ENCODE measurements at regions not wholly inside any gene's neighbourhood (a gene's known extent, or its start where the extent isn't known, plus 50 kb on each side); places are given as distances from the start of the nearest gene placed in this dataset.

DNA sequence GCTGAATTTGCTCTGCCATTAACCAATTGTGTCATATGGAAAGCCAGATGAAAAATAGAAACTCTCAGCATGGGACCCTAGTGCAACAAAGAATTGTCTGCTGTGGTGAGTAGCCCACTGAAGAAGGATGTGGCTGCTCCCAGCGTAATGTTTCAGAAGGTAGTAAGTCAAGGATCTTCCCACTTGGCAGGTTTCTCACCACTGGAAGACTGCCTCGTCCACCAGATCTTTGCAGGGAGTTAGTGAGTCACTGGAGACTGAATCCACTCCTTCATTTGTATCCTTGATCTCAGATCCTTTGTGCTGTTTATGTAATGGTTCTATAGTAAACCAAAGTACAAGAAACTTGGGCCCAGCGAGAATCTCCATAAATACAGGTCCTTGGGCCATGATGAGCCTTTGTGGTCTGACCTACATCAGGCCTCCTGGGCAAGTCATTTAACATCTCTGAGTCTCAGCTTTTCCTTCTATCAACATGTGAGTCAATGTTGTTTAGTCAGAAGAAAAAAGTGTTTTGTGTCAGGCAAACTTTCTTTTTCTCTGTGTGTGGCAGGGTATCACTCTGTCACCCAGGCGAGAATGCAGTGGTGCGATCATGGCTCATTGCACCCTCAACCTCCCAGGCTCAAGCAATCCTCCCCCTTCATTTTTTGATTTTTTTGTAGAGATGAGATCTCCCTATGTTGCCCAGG is 78.0 kb upstream of the CCDC160 start:
- TF ChIP-seq CTCF (IDR thresholded peaks at IDR 0.05; ENCODE audit: low read depth, low read length), result no peak
- no peak overlapping the region for H3K4me3 ChIP-seq (replicated peaks in 1 of 2; ENCODE audit: low read depth in 2 of 2, low read length in 2 of 2)
- no peak for DNase-seq (ENCODE audit: low read depth in 2 of 2)

DNA sequence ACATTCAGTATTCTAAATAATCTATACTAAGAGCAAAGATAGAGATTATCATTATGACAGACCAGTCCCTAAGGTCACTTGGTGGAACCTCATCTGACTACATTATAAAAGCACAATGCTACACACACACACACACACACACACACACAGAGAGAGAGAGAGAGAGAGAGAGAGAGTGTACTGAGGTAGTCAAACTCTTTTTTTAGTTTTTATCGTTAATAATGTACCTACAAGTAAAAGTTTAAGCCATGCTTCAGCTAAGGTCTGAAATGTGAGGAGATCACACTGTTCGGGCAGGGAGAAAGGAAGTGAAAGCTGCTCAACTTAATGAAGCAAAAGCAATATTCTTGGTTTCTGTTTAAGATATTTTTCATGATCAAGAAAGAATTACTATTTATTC is 75.8 kb upstream of the CCDC160 start:
- TF ChIP-seq CTCF (IDR thresholded peaks at IDR 0.05; ENCODE audit: low read depth, low read length), result no peak

GRCh38 chrX:134162032-134162431 is 75.0 kb upstream of the CCDC160 start:
- no peak overlapping the region for H3K4me3 ChIP-seq (replicated peaks in 1 of 2; ENCODE audit: low read depth in 2 of 2, low read length in 2 of 2)
- no peak for DNase-seq (ENCODE audit: low read depth in 2 of 2)
- no peak for TF ChIP-seq CTCF (IDR thresholded peaks at IDR 0.05; ENCODE audit: low read depth, low read length)

More for the DNA sequence above, 75.8 kb upstream of the CCDC160 start:
- no peak for DNase-seq (ENCODE audit: low read depth in 2 of 2)
- no peak overlapping the region for H3K4me3 ChIP-seq (replicated peaks in 1 of 2; ENCODE audit: low read depth in 2 of 2, low read length in 2 of 2)

DNA sequence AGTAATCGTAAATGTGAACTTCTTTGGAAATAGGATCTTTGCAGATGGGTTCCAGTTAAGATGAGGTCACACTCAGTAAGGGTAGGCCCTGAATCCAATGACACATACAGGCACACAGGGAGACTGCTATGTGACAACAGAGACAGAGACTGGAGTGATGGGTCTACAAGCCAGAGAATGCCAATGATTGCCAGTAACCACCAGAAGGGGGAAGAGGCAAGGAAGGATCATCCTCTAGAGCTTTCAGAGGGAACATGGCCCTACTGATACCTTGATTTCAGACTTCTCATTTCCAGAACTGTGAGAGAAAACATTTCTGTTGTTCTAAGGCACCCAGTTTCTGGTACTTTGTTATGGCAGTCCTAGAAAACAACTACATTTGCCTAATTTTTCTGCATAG is 73.1 kb upstream of the CCDC160 start:
- no peak for DNase-seq (ENCODE audit: low read depth in 2 of 2)
- TF ChIP-seq CTCF (IDR thresholded peaks at IDR 0.05; ENCODE audit: low read depth, low read length), result no peak
- no peak overlapping the region for H3K4me3 ChIP-seq (replicated peaks in 1 of 2; ENCODE audit: low read depth in 2 of 2, low read length in 2 of 2)

DNA sequence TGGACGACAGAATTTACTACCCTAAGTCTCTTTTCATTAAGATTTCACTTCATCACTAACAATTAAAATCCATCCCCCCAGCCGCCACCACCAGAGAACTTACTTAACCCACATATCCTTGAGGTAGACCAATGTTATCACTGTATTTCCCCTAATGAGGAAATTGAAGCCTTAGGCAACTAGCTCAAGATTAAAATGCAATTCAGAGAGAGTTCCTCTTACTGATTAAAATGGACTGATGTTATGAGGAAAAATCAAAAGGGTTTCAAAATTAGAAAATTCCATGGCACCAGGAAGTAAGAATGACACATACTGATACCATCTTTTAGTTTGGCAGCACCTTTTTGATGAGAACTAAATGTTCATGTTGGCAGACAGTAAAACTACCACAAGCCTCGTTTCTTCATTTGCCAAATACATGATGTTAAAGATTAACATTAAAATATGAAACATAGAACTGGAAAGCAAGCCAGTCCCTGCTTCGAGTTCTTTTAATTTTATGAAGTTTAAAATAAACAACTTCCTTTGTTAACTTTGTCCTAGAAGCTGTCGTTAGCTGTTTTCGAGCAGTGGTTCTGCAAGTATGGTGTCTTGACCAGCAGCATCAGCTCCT is 69.3 kb upstream of the CCDC160 start:
- H3K4me3 ChIP-seq (replicated peaks in 1 of 2; ENCODE audit: low read depth in 2 of 2, low read length in 2 of 2), result no peak overlapping the region
- no peak for TF ChIP-seq CTCF (IDR thresholded peaks at IDR 0.05; ENCODE audit: low read depth, low read length)
- no peak for DNase-seq (ENCODE audit: low read depth in 2 of 2)

DNA sequence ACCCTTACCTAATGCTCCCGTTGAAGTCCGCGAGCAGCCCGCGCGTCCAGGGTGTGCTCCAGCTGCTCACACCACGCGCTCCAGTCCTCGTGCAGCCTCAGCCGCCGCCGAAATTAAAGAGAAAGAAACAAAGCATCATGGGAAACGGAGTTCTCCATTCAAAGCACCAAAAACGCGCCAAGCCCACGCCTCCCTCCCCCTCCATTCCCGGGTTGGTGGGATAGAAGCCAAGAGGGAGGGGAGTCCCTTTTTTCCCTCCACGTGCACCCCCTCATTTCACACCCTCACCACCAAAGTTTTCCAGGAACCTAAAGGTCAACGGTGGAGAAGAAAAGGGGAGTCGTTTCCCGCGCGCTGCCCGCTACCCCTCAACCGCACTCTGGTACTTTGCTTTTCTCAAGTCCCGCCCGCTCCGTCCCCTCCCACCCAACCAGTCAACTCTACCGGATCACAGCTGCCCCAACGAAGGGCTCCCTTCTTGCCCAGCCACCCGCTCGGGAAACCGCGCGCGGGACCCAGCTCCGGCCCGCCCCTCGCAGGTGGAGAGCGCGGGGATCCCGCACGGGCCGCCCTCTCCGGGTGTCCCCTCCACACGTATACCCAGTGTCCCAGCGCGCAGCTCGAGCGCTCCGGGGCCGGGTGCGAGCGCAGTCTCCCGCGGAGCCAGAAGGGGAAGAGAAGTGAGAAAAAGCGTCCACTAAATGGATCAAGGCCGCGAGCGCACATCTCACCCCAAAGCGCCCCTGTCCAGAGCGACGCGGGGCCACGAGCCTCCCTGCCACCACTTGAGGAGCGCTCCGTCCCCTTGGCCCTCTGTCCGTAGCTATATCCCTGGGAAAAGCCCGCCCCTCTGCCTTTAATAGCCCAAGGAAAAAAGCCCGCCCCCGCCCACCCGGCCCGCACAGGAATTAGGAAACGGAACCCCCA is 65.1 kb upstream of the CCDC160 start:
- peak; percentile 0 to 6 for DNase-seq (ENCODE audit: low read depth in 2 of 2)
- no peak for TF ChIP-seq CTCF (IDR thresholded peaks at IDR 0.05; ENCODE audit: low read depth, low read length)
- H3K4me3 ChIP-seq (replicated peaks in 1 of 2; ENCODE audit: low read depth in 2 of 2, low read length in 2 of 2), result peak overlapping the region; percentile 10 to 29
